Esophagus muscularis mucosa (tissue), 4 donors: ENCODE measurements at regions not wholly inside any gene's neighbourhood (a gene's known extent, or its start where the extent isn't known, plus 50 kb on each side); places are given as distances from the start of the nearest gene placed in this dataset.
"Not testable (repeated sequence)": the region's sequence is repeated elsewhere in the genome, so short reads cannot be mapped to it uniquely, and the experiment has no call there.

Source experiments
- DNase-seq: peaks from one replicate; pipeline ENCODE4 v3.0.0-alpha.2; 2017; ENCODE audit errors: extremely low spot score
- H3K27ac ChIP-seq, 4 donors: fragments of 200-600 bp; sonication (generic); replicated peaks in 1 of 4; 1 replicate in 3 of 4; 2 replicates in 1 of 4; pipeline ENCODE4 v1.5.1; 2016 to 2019; ENCODE audit warnings: mild to moderate bottlenecking in 1 of 4
- H3K27me3 ChIP-seq, 4 donors: fragments of 200-600 bp; sonication (generic); one replicate each; pipeline versions ENCODE4 v1.5.1 to v1.6.0; 2016 to 2019
- H3K36me3 ChIP-seq, 4 donors: fragments of 200-600 bp; sonication (generic); one replicate each; pipeline ENCODE4 v1.5.1; 2016 to 2019
- H3K4me1 ChIP-seq, 4 donors: fragments of 200-600 bp; sonication (generic); one replicate each; pipeline ENCODE4 v1.5.1; 2016 to 2019
- H3K4me3 ChIP-seq, 4 donors: fragments of 200-600 bp; sonication (generic); 1 replicate in 2 of 4; 2 replicates in 2 of 4; pipeline ENCODE4 v1.5.1; 2016 to 2019; ENCODE audit warnings: mild to moderate bottlenecking in 4 of 4, moderate library complexity in 1 of 4
- H3K9me3 ChIP-seq, 4 donors: fragments of 200-600 bp; sonication (generic); 1 replicate in 3 of 4; 2 replicates in 1 of 4; pipeline ENCODE4 v1.5.1; 2016 to 2019
- EP300 ChIP-seq: sonication (generic); formaldehyde crosslinking; IDR thresholded peaks from one replicate; pipeline ENCODE4 v1.6.1; 2017; ENCODE audit warnings: antibody characterized with exemption
- POLR2A ChIP-seq: fragments of 450-650 bp; IDR thresholded peaks from one replicate; pipeline ENCODE4 v1.6.1; 2017; ENCODE audit warnings: antibody characterized with exemption, moderate library complexity, mild to moderate bottlenecking, low read depth
- POLR2AphosphoS5 ChIP-seq, 2 donors: sonication (generic); formaldehyde crosslinking; IDR thresholded peaks; one replicate each; pipeline ENCODE4 v1.6.1; 2017; ENCODE audit warnings: antibody characterized with exemption in 2 of 2
- WGBS: methylation state at CpG from one replicate; pipeline ENCODE4 v1.1.5; 2018; 5-methylcytosine and 5-hydroxymethylcytosine counted together
- intact Hi-C: fragments of 100-400 bp; cut with DNase I; formaldehyde crosslinking; loops from one replicate; pipeline ENCODE4 v1.15.1; 2023
- TF ChIP-seq, protein P1 (sequence below), 3 experiments: fragments of 200-600 bp in 2 of 3; fragments of 450-650 bp in 1 of 3; sonication (generic) in 2 of 3; IDR thresholded peaks; one replicate each; pipeline ENCODE4 v1.5.1; 2017 to 2019; ENCODE audit warnings: antibody characterized with exemption in 3 of 3, mild to moderate bottlenecking in 2 of 3, moderate library complexity in 1 of 3

DNA sequence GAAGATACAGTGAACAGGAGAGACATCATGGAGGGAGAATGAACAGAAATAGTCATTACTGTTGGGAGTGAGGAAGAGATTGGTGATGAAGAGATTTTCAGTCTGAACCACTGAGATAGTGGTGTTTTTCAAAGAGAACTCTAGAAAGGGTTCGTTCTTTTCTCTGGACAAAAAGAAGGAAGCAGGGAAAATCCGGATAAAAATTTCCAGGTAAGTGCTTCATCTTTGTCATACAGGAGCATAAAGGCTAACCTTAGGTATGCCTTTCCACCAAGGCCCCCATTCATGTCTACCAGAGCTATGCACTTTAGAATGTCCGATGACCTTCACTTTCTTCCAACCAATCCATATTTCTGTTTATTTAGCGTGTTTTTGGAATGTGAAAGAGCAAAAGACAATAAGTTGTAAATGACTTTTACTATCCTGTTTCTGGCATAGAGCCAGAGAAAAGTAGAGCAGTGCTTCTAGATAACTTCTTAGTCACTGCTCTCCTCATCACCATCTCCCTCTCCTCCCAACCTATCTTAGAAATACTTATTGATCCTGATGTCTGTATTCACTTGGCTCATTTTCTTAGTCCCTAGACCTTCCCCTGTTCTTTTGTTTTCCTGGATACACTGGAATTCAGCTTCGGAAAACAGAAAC lies 116.5 kb downstream of the TTC6 start:
- H3K27me3 ChIP-seq, result no peaks in the 10 kb centered on the region
- H3K4me3 ChIP-seq, result no peak overlapping the region
- H3K27ac ChIP-seq, result no peak overlapping the region
- intact Hi-C loops, result no loop called here
- no peaks in the 10 kb centered on the region for H3K4me1 ChIP-seq
- TF ChIP-seq POLR2A, result no peak
- TF ChIP-seq, protein P1, sequence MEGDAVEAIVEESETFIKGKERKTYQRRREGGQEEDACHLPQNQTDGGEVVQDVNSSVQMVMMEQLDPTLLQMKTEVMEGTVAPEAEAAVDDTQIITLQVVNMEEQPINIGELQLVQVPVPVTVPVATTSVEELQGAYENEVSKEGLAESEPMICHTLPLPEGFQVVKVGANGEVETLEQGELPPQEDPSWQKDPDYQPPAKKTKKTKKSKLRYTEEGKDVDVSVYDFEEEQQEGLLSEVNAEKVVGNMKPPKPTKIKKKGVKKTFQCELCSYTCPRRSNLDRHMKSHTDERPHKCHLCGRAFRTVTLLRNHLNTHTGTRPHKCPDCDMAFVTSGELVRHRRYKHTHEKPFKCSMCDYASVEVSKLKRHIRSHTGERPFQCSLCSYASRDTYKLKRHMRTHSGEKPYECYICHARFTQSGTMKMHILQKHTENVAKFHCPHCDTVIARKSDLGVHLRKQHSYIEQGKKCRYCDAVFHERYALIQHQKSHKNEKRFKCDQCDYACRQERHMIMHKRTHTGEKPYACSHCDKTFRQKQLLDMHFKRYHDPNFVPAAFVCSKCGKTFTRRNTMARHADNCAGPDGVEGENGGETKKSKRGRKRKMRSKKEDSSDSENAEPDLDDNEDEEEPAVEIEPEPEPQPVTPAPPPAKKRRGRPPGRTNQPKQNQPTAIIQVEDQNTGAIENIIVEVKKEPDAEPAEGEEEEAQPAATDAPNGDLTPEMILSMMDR (IDR thresholded peaks at IDR 0.05), result no peak
- TF ChIP-seq EP300, result no peak
- TF ChIP-seq POLR2AphosphoS5 (IDR thresholded peaks at IDR 0.05), result no peak
- no peak for DNase-seq
- H3K9me3 ChIP-seq, result no peaks in the 10 kb centered on the region
- no peaks in the 10 kb centered on the region for H3K36me3 ChIP-seq
- WGBS, result 93% methylated on average over 5 of the region's 5 CpGs

DNA sequence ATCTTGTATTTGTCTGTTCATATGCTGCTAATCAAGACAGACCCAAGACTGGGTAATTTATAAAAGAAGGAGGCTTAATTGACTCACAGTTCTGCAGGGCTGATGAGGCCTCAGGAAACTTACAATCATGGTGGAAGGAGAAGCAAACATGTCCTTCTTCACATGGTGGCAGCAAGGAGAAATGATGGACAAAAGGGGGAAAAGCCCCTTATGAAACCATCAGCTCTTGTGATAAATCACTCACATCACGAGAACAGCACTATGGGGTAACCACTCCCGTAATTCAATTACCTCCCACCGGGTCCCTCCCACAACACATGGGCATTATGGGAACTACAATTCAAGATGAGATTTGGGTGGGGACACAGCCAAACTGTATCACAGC lies 117.0 kb downstream of the TTC6 start:
- H3K36me3 ChIP-seq, H3K27me3 ChIP-seq, H3K9me3 ChIP-seq, H3K27ac ChIP-seq, H3K4me3 ChIP-seq, DNase-seq, H3K4me1 ChIP-seq, intact Hi-C loops: not testable (repeated sequence)
- WGBS, result 81% methylated on average over 3 of the region's 3 CpGs

DNA sequence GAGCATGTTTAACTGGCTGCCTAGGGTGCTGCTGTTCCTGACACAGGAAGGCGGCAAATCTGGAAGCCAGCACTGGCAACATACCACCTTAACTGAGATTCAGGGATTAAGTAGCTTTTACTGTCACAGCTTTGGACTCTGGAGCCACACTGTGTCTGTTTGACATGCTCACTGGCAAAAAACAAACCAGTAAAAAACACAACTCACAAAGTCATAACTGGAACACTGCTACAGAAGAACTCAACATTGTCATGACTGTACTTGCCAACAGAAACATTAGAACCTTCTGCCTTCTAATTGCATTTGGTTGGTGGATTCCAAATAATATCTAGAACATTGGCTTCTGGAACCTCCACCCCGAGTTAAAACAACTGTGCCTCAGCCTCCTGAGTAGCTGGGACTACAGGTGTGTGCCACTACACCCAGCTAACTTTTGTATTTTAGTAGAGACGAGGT lies 117.6 kb downstream of the TTC6 start:
- Histone ChIP-seq H3K27ac (no peak overlapping the region), H3K36me3 (no peaks in the 10 kb centered on the region), H3K9me3 (no peaks in the 10 kb centered on the region), H3K27me3 (no peaks in the 10 kb centered on the region), H3K4me1 (no peaks in the 10 kb centered on the region), H3K4me3 (no peak overlapping the region)
- 81% methylated on average over 3 of the region's 3 CpGs for WGBS
- TF ChIP-seq POLR2A (no peak), POLR2AphosphoS5 (IDR thresholded peaks at IDR 0.05) (no peak), EP300 (no peak)
- TF ChIP-seq, protein P1 (IDR thresholded peaks at IDR 0.05), result no peak
- intact Hi-C loops, result no loop called here
- DNase-seq, result no peak

DNA sequence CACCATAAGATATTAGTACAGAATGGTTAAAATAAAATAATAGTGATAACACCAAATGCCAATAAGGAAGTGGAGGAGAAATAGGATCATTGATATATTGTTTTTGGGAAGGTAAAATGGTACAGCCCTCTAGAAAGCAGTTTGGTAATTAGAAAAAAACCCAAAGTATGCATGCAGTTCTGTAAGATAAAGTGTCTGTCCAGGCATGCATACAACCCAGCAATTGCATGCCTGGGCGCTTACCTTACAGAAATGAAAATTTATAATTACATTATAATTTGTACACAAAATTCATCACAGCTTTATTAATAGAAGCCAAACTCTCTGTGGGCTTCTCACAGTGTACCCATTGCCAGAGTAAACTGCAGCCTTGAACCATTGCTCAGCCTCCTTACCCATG lies 124.7 kb downstream of the TTC6 start:
- TF ChIP-seq POLR2A, result no peak
- no peak for TF ChIP-seq POLR2AphosphoS5 (IDR thresholded peaks at IDR 0.05)
- intact Hi-C loops, result no loop called here
- Histone ChIP-seq H3K27ac (no peak overlapping the region), H3K27me3 (no peaks in the 10 kb centered on the region), H3K9me3 (no peaks in the 10 kb centered on the region), H3K4me1 (no peaks in the 10 kb centered on the region), H3K36me3 (no peaks in the 10 kb centered on the region), H3K4me3 (no peak overlapping the region)
- WGBS, result 94% methylated on average over 1 of the region's 1 CpG
- DNase-seq, result no peak

DNA sequence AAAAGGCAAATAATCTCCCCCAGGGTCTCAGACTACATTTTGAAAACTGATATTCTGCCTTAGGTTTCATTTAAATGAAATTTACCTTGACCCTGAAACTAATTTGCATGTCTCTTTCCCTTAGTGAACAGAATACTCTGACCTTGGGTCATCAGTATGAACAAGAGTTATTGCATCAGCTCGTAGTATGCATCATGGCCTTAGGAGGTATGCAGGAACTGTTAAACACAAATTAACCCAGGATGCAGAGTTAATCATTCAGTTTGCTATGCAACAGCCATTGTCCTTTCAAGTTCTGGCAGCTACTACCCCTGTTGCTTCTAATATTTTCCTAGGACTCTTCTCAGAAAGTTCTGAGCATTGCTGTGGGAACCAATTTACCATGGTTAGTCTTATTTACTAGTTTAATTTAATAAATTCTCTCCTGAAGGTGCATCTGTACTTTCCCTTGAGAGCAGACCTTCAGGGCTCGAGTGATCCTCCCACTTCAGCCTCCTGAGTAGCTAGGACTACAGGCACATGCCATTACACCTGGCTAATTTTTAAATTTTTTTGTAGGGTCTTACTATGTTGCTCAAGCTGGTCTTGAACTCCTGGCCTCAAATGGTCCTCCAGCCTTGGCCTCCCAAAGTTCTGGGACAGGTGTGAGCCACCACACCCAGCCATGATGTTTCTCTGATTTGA lies 126.7 kb downstream of the TTC6 start:
- Histone ChIP-seq H3K4me3 (no peak overlapping the region), H3K36me3 (no peaks in the 10 kb centered on the region), H3K4me1 (no peaks in the 10 kb centered on the region), H3K27me3 (no peaks in the 10 kb centered on the region), H3K27ac (no peak overlapping the region), H3K9me3 (no peaks in the 10 kb centered on the region)
- intact Hi-C loops, result no loop called here
- 72% methylated on average over 2 of the region's 2 CpGs for WGBS
- no peak for DNase-seq
- TF ChIP-seq POLR2A (no peak), POLR2AphosphoS5 (IDR thresholded peaks at IDR 0.05) (no peak), EP300 (no peak)
- TF ChIP-seq, protein P1 (IDR thresholded peaks at IDR 0.05), result no peak

DNA sequence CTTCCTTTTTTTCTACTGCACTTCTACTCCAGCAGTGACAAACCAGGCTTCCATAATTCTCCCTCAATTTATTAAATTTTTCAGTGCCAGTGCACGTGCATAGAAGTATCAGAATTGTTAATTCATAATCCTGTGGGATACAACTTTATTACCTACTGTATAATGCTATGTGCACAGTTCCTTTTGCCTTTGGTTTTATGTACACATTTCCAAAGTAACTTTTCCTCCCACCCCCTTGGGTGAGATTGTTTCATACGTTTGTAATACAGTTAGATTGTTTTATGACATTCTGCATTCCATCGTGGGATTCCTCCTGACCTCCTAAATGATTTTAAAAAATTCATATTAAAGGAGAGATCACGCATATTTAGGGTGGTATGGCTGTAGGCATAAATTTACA lies 128.1 kb downstream of the TTC6 start:
- intact Hi-C loops, result no loop called here
- Histone ChIP-seq H3K36me3 (no peaks in the 10 kb centered on the region), H3K27ac (no peak overlapping the region), H3K9me3 (no peaks in the 10 kb centered on the region), H3K4me1 (no peaks in the 10 kb centered on the region), H3K4me3 (no peak overlapping the region), H3K27me3 (no peaks in the 10 kb centered on the region)
- WGBS, result 57% methylated on average over 4 of the region's 4 CpGs
- DNase-seq, result no peak
- TF ChIP-seq, protein P1 (IDR thresholded peaks at IDR 0.05), result no peak
- no peak for TF ChIP-seq POLR2A
- no peak for TF ChIP-seq EP300
- no peak for TF ChIP-seq POLR2AphosphoS5 (IDR thresholded peaks at IDR 0.05)
